ENCODE measurements at regions not wholly inside any gene's neighbourhood (a gene's known extent, or its start where the extent isn't known, plus 50 kb on each side); places are given as distances from the start of the nearest gene placed in this dataset.

GRCh38 chr7:85525676-85526075 lies 338.8 kb upstream of the SEMA3D start:
- Histone ChIP-seq H3K27ac (ENCODE audit: low read depth, low read length) (no peak overlapping the region), H3K36me3 (ENCODE audit: control insufficient read depth in 1 of 2, insufficient read depth in 2 of 2, low read length in 2 of 2) (no peaks in the 10 kb centered on the region), H3K4me3 (ENCODE audit: low read depth in 1 of 2, low read length in 2 of 2) (no peak overlapping the region), H3K4me1 (ENCODE audit: control insufficient read depth in 1 of 2, insufficient read depth in 2 of 2, low read length in 2 of 2) (peaks cover 0 to 26% of the 10 kb centered on the region in 2 donors), H3K27me3 (ENCODE audit: control insufficient read depth in 1 of 2, insufficient read depth in 2 of 2, low read length in 2 of 2) (no peaks in the 10 kb centered on the region), H3K9ac (ENCODE audit: low read depth in 1 of 2, low read length in 2 of 2) (no peak overlapping the region), H3K9me3 (ENCODE audit: control insufficient read depth in 1 of 2, low read length in 2 of 2) (no peaks in the 10 kb centered on the region)

DNA sequence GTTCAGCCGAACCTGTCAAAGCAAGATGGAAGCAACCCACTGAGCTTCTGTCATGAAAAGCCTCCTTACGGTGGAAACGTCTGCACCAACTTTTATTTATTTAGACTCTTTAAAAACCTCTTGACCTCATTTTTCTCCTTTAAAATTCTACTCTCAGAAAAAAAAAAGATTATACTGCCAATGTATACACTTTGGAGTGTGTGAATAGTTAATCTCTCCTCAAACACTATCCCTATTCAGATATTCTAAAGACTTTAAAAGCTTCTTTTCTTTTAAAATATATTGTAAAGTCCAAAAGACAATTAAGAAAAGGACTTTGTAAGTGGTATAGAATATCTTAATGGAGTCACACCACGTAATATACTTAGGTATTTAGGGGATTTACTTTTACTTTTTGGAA lies 335.2 kb upstream of the SEMA3D start:
- Histone ChIP-seq H3K27ac (ENCODE audit: low read depth, low read length) (no peak overlapping the region), H3K36me3 (ENCODE audit: control insufficient read depth in 1 of 2, insufficient read depth in 2 of 2, low read length in 2 of 2) (no peaks in the 10 kb centered on the region), H3K9me3 (ENCODE audit: control insufficient read depth in 1 of 2, low read length in 2 of 2) (no peaks in the 10 kb centered on the region), H3K27me3 (ENCODE audit: control insufficient read depth in 1 of 2, insufficient read depth in 2 of 2, low read length in 2 of 2) (no peaks in the 10 kb centered on the region), H3K9ac (ENCODE audit: low read depth in 1 of 2, low read length in 2 of 2) (no peak overlapping the region), H3K4me1 (ENCODE audit: control insufficient read depth in 1 of 2, insufficient read depth in 2 of 2, low read length in 2 of 2) (peaks cover 0 to 7% of the 10 kb centered on the region in 2 donors), H3K4me3 (ENCODE audit: low read depth in 1 of 2, low read length in 2 of 2) (no peak overlapping the region)

- Histone ChIP-seq H3K4me1 (ENCODE audit: control insufficient read depth in 1 of 2, insufficient read depth in 2 of 2, low read length in 2 of 2) (peaks cover 0 to 7% of the 10 kb centered on the region in 2 donors), H3K36me3 (ENCODE audit: control insufficient read depth in 1 of 2, insufficient read depth in 2 of 2, low read length in 2 of 2) (no peaks in the 10 kb centered on the region), H3K27ac (ENCODE audit: low read depth, low read length) (no peak overlapping the region), H3K9ac (ENCODE audit: low read depth in 1 of 2, low read length in 2 of 2) (no peak overlapping the region), H3K9me3 (ENCODE audit: control insufficient read depth in 1 of 2, low read length in 2 of 2) (no peaks in the 10 kb centered on the region), H3K27me3 (ENCODE audit: control insufficient read depth in 1 of 2, insufficient read depth in 2 of 2, low read length in 2 of 2) (no peaks in the 10 kb centered on the region), H3K4me3 (ENCODE audit: low read depth in 1 of 2, low read length in 2 of 2) (no peak overlapping the region)
Measured at GRCh38 chr7:85521108-85521694, 334.3 kb upstream of the SEMA3D start.

- no peaks in the 10 kb centered on the region for H3K27me3 ChIP-seq (ENCODE audit: control insufficient read depth in 1 of 2, insufficient read depth in 2 of 2, low read length in 2 of 2)
- no peak overlapping the region for H3K27ac ChIP-seq (ENCODE audit: low read depth, low read length)
- H3K4me1 ChIP-seq (ENCODE audit: control insufficient read depth in 1 of 2, insufficient read depth in 2 of 2, low read length in 2 of 2), result peaks cover 0 to 7% of the 10 kb centered on the region in 2 donors
- H3K9ac ChIP-seq (ENCODE audit: low read depth in 1 of 2, low read length in 2 of 2), result no peak overlapping the region
- H3K4me3 ChIP-seq (ENCODE audit: low read depth in 1 of 2, low read length in 2 of 2), result no peak overlapping the region
- H3K9me3 ChIP-seq (ENCODE audit: control insufficient read depth in 1 of 2, low read length in 2 of 2), result no peaks in the 10 kb centered on the region
- no peaks in the 10 kb centered on the region for H3K36me3 ChIP-seq (ENCODE audit: control insufficient read depth in 1 of 2, insufficient read depth in 2 of 2, low read length in 2 of 2)
Measured at GRCh38 chr7:85520175-85520574, 333.3 kb upstream of the SEMA3D start.

GRCh38 chr7:85516675-85517074 lies 329.8 kb upstream of the SEMA3D start:
- H3K9ac ChIP-seq (ENCODE audit: low read depth in 1 of 2, low read length in 2 of 2), result no peak overlapping the region
- no peaks in the 10 kb centered on the region for H3K27me3 ChIP-seq (ENCODE audit: control insufficient read depth in 1 of 2, insufficient read depth in 2 of 2, low read length in 2 of 2)
- H3K4me3 ChIP-seq (ENCODE audit: low read depth in 1 of 2, low read length in 2 of 2), result no peak overlapping the region
- peaks cover 0 to 7% of the 10 kb centered on the region in 2 donors for H3K4me1 ChIP-seq (ENCODE audit: control insufficient read depth in 1 of 2, insufficient read depth in 2 of 2, low read length in 2 of 2)
- H3K9me3 ChIP-seq (ENCODE audit: control insufficient read depth in 1 of 2, low read length in 2 of 2), result no peaks in the 10 kb centered on the region
- H3K27ac ChIP-seq (ENCODE audit: low read depth, low read length), result no peak overlapping the region
- no peaks in the 10 kb centered on the region for H3K36me3 ChIP-seq (ENCODE audit: control insufficient read depth in 1 of 2, insufficient read depth in 2 of 2, low read length in 2 of 2)

GRCh38 chr7:85512790-85513189 lies 325.9 kb upstream of the SEMA3D start:
- Histone ChIP-seq H3K4me1 (ENCODE audit: control insufficient read depth in 1 of 2, insufficient read depth in 2 of 2, low read length in 2 of 2) (no peaks in the 10 kb centered on the region), H3K36me3 (ENCODE audit: control insufficient read depth in 1 of 2, insufficient read depth in 2 of 2, low read length in 2 of 2) (no peaks in the 10 kb centered on the region), H3K27me3 (ENCODE audit: control insufficient read depth in 1 of 2, insufficient read depth in 2 of 2, low read length in 2 of 2) (no peaks in the 10 kb centered on the region), H3K9me3 (ENCODE audit: control insufficient read depth in 1 of 2, low read length in 2 of 2) (no peaks in the 10 kb centered on the region), H3K4me3 (ENCODE audit: low read depth in 1 of 2, low read length in 2 of 2) (no peak overlapping the region), H3K9ac (ENCODE audit: low read depth in 1 of 2, low read length in 2 of 2) (no peak overlapping the region), H3K27ac (ENCODE audit: low read depth, low read length) (no peak overlapping the region)

DNA sequence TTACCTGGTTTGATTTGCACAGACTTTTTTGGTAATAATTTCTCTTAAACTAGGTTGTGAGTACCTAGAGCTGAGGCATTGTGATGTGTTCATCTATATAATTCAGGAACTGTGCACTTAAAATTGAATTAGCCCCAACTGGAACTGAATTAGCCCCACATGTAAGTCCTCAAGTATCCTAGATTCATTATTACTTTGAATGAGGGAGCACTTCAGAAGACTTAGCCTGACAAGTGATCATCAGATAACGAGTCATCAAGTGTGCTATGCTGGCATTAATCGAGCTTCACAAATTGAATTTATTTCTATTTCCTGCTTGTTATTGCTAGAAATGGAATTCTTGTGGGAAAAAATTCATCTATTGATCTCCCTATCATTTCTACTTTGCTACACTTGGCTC lies 323.4 kb upstream of the SEMA3D start:
- H3K9ac ChIP-seq (ENCODE audit: low read depth in 1 of 2, low read length in 2 of 2), result no peak overlapping the region
- no peaks in the 10 kb centered on the region for H3K36me3 ChIP-seq (ENCODE audit: control insufficient read depth in 1 of 2, insufficient read depth in 2 of 2, low read length in 2 of 2)
- H3K4me1 ChIP-seq (ENCODE audit: control insufficient read depth in 1 of 2, insufficient read depth in 2 of 2, low read length in 2 of 2), result no peaks in the 10 kb centered on the region
- H3K27me3 ChIP-seq (ENCODE audit: control insufficient read depth in 1 of 2, insufficient read depth in 2 of 2, low read length in 2 of 2), result no peaks in the 10 kb centered on the region
- no peak overlapping the region for H3K4me3 ChIP-seq (ENCODE audit: low read depth in 1 of 2, low read length in 2 of 2)
- no peaks in the 10 kb centered on the region for H3K9me3 ChIP-seq (ENCODE audit: control insufficient read depth in 1 of 2, low read length in 2 of 2)
- H3K27ac ChIP-seq (ENCODE audit: low read depth, low read length), result no peak overlapping the region

DNA sequence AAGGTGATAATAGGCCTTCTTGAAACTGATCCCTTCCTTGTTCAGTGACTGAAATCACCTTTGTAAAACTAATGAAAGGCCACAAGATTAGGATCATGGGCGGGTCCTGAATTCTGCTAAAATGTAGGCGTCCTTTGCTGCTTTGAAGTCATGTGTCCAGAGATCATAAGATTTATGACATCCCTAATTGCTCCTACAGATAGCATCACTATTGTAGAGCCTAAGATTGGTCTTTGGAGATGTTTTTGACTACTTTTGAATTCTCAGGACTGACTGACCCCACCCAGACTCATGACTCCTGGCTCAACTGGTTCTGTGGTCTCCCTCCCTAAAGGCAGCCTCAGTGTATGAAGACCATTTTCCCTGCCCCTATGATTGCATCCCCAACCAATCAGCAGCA lies 322.6 kb upstream of the SEMA3D start:
- Histone ChIP-seq H3K9ac (ENCODE audit: low read depth in 1 of 2, low read length in 2 of 2) (no peak overlapping the region), H3K9me3 (ENCODE audit: control insufficient read depth in 1 of 2, low read length in 2 of 2) (no peaks in the 10 kb centered on the region), H3K4me1 (ENCODE audit: control insufficient read depth in 1 of 2, insufficient read depth in 2 of 2, low read length in 2 of 2) (no peaks in the 10 kb centered on the region), H3K27ac (ENCODE audit: low read depth, low read length) (no peak overlapping the region), H3K27me3 (ENCODE audit: control insufficient read depth in 1 of 2, insufficient read depth in 2 of 2, low read length in 2 of 2) (no peaks in the 10 kb centered on the region), H3K4me3 (ENCODE audit: low read depth in 1 of 2, low read length in 2 of 2) (no peak overlapping the region), H3K36me3 (ENCODE audit: control insufficient read depth in 1 of 2, insufficient read depth in 2 of 2, low read length in 2 of 2) (no peaks in the 10 kb centered on the region)

GRCh38 chr7:85508642-85509410 lies 322.0 kb upstream of the SEMA3D start:
- Histone ChIP-seq H3K4me3 (ENCODE audit: low read depth in 1 of 2, low read length in 2 of 2) (no peak overlapping the region), H3K4me1 (ENCODE audit: control insufficient read depth in 1 of 2, insufficient read depth in 2 of 2, low read length in 2 of 2) (no peaks in the 10 kb centered on the region), H3K9me3 (ENCODE audit: control insufficient read depth in 1 of 2, low read length in 2 of 2) (no peaks in the 10 kb centered on the region), H3K9ac (ENCODE audit: low read depth in 1 of 2, low read length in 2 of 2) (no peak overlapping the region), H3K27me3 (ENCODE audit: control insufficient read depth in 1 of 2, insufficient read depth in 2 of 2, low read length in 2 of 2) (no peaks in the 10 kb centered on the region), H3K27ac (ENCODE audit: low read depth, low read length) (no peak overlapping the region), H3K36me3 (ENCODE audit: control insufficient read depth in 1 of 2, insufficient read depth in 2 of 2, low read length in 2 of 2) (no peaks in the 10 kb centered on the region)

DNA sequence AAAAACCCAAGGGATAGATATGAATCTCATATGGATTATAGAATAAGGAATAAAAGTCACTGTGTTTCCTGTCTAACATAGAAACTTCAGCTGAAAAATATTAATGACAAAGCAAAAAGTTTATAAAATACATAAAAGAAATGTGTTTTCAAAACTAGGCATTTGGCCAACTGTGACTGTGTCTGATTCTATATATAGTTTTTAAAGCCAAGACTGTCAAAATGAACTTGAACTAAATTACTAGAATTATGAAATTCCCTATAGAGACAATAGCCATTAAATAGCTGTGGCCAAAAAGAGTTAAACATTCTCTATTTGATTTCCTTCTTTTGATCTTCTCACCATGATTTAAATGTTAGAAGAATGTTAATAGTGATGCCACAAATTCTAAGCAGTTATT lies 311.2 kb upstream of the SEMA3D start:
- Histone ChIP-seq H3K4me3 (ENCODE audit: low read depth in 1 of 2, low read length in 2 of 2) (no peak overlapping the region), H3K4me1 (ENCODE audit: control insufficient read depth in 1 of 2, insufficient read depth in 2 of 2, low read length in 2 of 2) (no peaks in the 10 kb centered on the region), H3K9ac (ENCODE audit: low read depth in 1 of 2, low read length in 2 of 2) (no peak overlapping the region), H3K27ac (ENCODE audit: low read depth, low read length) (no peak overlapping the region), H3K27me3 (ENCODE audit: control insufficient read depth in 1 of 2, insufficient read depth in 2 of 2, low read length in 2 of 2) (no peaks in the 10 kb centered on the region), H3K36me3 (ENCODE audit: control insufficient read depth in 1 of 2, insufficient read depth in 2 of 2, low read length in 2 of 2) (no peaks in the 10 kb centered on the region), H3K9me3 (ENCODE audit: control insufficient read depth in 1 of 2, low read length in 2 of 2) (no peaks in the 10 kb centered on the region)

Measured in duodenal mucosa (tissue), 2 donors.